Right atrium auricular region (tissue), 2 donors: ENCODE measurements at regions not wholly inside any gene's neighbourhood (a gene's known extent, or its start where the extent isn't known, plus 50 kb on each side); places are given as distances from the start of the nearest gene placed in this dataset.

Experiments used
- DNase-seq: peaks from one replicate; pipeline ENCODE4 v3.0.0-alpha.2; 2019; ENCODE audit warnings: low spot score
- H3K27ac ChIP-seq, 2 donors: fragments of 200-600 bp; sonication (generic); 1 replicate in 1 of 2; 2 replicates in 1 of 2; pipeline ENCODE4 v1.5.1; 2016 to 2019
- H3K27me3 ChIP-seq, 2 donors: fragments of 200-600 bp; sonication (generic); one replicate each; pipeline versions ENCODE4 v1.5.1 to v1.6.0; 2017 to 2019
- H3K36me3 ChIP-seq: fragments of 200-600 bp; sonication (generic); one replicate; pipeline ENCODE4 v1.5.1; 2016
- H3K4me1 ChIP-seq, 2 donors: fragments of 200-600 bp; sonication (generic); one replicate each; pipeline versions ENCODE4 v1.5.1 to v1.6.0; 2017 to 2019
- H3K4me3 ChIP-seq, 2 donors: fragments of 200-600 bp; sonication (generic); 1 replicate in 1 of 2; 2 replicates in 1 of 2; pipeline ENCODE4 v1.5.1; 2017 to 2019; ENCODE audit warnings: mild to moderate bottlenecking in 1 of 2, moderate library complexity in 1 of 2
- H3K9me3 ChIP-seq, 2 donors: fragments of 200-600 bp; sonication (generic); one replicate each; pipeline ENCODE4 v1.5.1; 2019
- TF ChIP-seq, protein P1 (sequence below), 2 donors: fragments of 200-600 bp; sonication (generic); IDR thresholded peaks; one replicate each; pipeline ENCODE4 v1.5.1; 2019; ENCODE audit warnings: antibody characterized with exemption in 2 of 2

DNA sequence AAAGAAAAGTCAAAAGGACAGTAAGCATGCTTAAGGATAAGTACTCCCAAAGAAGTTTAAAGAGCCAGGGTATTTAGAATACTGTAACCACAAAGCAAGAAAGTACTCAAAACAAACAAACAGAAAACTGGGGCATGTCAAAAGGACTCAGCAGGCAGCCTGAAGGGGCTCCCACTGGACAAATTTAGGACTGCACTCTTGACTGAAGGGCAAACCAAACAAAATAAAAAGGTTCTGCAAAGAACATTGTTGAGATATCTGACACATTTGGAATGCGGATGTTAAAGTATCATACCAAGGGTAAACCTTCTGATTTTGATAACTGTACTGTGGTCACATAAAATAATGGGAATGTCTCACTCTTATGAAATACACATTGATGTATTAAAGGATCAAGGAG, 157.4 kb downstream of the TNFSF13B start:
- no peak overlapping the region for H3K27ac ChIP-seq
- no peaks in the 10 kb centered on the region for H3K36me3 ChIP-seq
- no peaks in the 10 kb centered on the region for H3K9me3 ChIP-seq
- no peak for DNase-seq
- TF ChIP-seq, protein P1, sequence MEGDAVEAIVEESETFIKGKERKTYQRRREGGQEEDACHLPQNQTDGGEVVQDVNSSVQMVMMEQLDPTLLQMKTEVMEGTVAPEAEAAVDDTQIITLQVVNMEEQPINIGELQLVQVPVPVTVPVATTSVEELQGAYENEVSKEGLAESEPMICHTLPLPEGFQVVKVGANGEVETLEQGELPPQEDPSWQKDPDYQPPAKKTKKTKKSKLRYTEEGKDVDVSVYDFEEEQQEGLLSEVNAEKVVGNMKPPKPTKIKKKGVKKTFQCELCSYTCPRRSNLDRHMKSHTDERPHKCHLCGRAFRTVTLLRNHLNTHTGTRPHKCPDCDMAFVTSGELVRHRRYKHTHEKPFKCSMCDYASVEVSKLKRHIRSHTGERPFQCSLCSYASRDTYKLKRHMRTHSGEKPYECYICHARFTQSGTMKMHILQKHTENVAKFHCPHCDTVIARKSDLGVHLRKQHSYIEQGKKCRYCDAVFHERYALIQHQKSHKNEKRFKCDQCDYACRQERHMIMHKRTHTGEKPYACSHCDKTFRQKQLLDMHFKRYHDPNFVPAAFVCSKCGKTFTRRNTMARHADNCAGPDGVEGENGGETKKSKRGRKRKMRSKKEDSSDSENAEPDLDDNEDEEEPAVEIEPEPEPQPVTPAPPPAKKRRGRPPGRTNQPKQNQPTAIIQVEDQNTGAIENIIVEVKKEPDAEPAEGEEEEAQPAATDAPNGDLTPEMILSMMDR (IDR thresholded peaks at IDR 0.05): no peak
- no peaks in the 10 kb centered on the region for H3K4me1 ChIP-seq
- no peaks in the 10 kb centered on the region for H3K27me3 ChIP-seq
- H3K4me3 ChIP-seq: no peak overlapping the region

DNA sequence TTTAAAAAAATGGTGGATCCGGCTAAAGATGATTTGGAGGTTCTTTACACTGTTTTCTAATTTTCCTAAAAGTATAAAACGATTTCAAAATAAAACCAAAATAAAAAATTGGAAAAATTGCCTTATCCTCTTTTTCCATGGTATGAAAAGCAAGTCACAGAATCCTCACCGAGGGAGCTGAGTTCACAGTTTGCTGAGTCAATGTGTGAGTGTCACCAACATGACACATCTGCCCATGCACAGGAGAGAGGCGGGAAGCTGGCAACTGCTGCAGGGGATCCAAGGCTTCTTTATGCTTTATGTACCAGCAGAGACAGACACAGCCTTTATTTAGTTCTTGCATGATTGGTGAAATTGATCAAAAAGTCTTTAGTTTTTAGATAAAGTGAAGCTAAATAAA, 157.8 kb downstream of the TNFSF13B start:
- no peak overlapping the region for H3K4me3 ChIP-seq
- H3K36me3 ChIP-seq: no peaks in the 10 kb centered on the region
- no peaks in the 10 kb centered on the region for H3K4me1 ChIP-seq
- H3K27ac ChIP-seq: no peak overlapping the region
- TF ChIP-seq, protein P1 (IDR thresholded peaks at IDR 0.05): no peak
- DNase-seq: no peak
- H3K27me3 ChIP-seq: no peaks in the 10 kb centered on the region
- H3K9me3 ChIP-seq: no peaks in the 10 kb centered on the region

DNA sequence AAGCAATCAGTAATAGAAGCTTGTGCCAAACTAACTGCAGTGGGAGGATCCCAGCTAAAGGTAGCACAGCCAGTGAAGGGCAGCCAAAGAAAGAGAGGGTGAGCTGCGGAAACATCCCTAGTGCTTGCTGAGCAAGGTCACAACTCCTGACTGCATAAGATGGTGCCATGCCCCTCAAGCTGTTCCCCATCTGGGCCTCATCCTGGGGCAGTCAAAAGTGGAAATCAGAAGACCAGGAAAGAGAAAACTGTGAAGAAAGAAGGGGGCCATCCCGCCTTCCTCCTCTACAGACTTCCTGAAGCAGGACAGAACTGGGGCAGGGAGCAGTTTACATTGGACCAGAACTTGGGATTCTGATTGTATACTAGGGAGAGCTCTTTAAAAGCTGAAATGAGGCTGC, 159.2 kb downstream of the TNFSF13B start:
- H3K36me3 ChIP-seq: no peaks in the 10 kb centered on the region
- TF ChIP-seq, protein P1 (IDR thresholded peaks at IDR 0.05): no peak
- no peaks in the 10 kb centered on the region for H3K27me3 ChIP-seq
- H3K4me3 ChIP-seq: no peak overlapping the region
- H3K9me3 ChIP-seq: no peaks in the 10 kb centered on the region
- DNase-seq: no peak
- no peaks in the 10 kb centered on the region for H3K4me1 ChIP-seq
- H3K27ac ChIP-seq: no peak overlapping the region

DNA sequence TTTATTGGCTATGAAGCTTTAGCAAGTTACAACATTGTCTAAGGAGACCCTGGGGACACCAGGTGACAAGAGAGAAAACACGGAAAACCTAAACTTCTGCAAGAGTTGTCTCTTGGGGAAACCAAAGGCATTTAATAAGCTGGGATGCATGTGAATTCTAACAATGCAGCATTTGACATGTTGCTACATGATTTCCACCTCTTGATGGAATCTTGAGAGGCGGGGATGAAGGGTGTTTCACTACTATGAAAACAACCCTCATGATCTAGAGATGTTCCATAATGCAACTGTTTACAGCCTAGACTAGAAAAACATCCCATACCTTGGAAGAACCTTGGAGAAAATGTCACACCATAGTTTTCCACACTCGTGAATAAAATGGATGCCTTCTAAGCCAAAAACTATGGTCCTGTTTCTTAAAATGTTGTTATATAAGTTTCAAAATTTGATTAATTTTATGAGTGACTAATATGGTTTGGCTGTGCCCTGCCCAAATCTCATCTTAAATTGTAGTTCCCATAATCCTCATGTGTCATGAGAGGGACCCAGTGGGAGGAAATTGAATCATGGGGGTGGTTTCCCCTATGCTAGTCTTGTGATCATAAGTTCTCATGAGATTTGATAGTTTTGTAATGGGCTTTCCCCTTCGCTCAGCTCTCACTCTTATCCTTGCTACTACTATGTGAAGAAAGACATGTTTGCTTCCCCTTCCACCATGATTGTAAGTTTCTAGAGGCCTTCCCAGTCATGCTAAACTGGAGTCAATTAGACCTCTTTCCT, 164.6 kb downstream of the TNFSF13B start:
- H3K36me3 ChIP-seq: no peaks in the 10 kb centered on the region
- TF ChIP-seq, protein P1 (IDR thresholded peaks at IDR 0.05): no peak
- no peak overlapping the region for H3K27ac ChIP-seq
- H3K9me3 ChIP-seq: no peaks in the 10 kb centered on the region
- H3K27me3 ChIP-seq: no peaks in the 10 kb centered on the region
- DNase-seq: no peak
- no peak overlapping the region for H3K4me3 ChIP-seq
- no peaks in the 10 kb centered on the region for H3K4me1 ChIP-seq

DNA sequence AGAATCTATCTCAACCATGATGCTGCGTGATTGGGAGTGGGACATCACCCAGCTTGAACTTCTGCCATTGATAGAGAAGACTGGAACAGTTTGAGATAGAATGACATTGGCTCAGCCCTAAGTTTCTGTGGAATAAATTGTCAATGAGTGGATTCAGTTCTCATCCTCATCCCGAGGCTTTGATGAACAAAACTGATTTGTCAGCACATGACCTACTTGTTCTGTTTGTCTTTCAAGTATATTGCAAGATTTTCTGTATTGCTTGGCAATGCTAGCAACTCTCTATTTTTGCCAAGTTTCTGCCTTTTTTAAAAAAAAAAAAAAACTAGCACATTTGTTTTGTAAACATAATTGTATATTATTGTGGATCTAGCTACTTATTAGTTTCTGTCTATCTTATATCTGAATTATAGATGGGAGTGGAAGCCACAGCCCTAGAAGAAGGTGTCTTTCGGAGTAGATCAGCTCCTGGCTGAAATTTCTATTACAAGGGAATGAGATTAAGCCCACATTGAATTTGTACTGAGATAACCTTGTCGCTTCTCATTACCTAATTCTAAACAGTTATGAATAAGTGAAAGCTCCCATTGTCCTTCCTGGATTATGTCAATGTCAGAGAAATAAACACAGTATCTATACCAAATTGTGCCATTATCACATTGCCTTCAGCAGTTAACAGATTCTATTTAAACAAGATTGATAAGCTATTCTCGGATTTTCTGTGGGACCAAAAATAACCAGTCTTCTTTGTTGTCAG, 166.1 kb downstream of the TNFSF13B start:
- H3K27ac ChIP-seq: no peak overlapping the region
- no peak for DNase-seq
- H3K4me3 ChIP-seq: no peak overlapping the region
- TF ChIP-seq, protein P1 (IDR thresholded peaks at IDR 0.05): no peak
- H3K27me3 ChIP-seq: no peaks in the 10 kb centered on the region
- H3K36me3 ChIP-seq: no peaks in the 10 kb centered on the region
- H3K9me3 ChIP-seq: no peaks in the 10 kb centered on the region
- H3K4me1 ChIP-seq: no peaks in the 10 kb centered on the region
